ENCODE measurements at regions not wholly inside any gene's neighbourhood (a gene's known extent, or its start where the extent isn't known, plus 50 kb on each side); places are given as distances from the start of the nearest gene placed in this dataset.

GRCh38 chr3:193827040-193827669 lies 234.1 kb downstream of the OPA1 start:
- DNase-seq (ENCODE audit: low read depth in 2 of 2) = no peak

GRCh38 chr3:193827871-193828270 lies 234.9 kb downstream of the OPA1 start:
- no peak for DNase-seq (ENCODE audit: low read depth in 2 of 2)

- DNase-seq (ENCODE audit: low read depth in 2 of 2) = no peak
These were observed 235.5 kb downstream of the OPA1 start for GRCh38 chr3:193828477-193828876.

GRCh38 chr3:193829781-193830180 lies 236.8 kb downstream of the OPA1 start:
- DNase-seq (ENCODE audit: low read depth in 2 of 2) = no peak

GRCh38 chr3:193830791-193831191 lies 237.8 kb downstream of the OPA1 start:
- DNase-seq (ENCODE audit: low read depth in 2 of 2) = no peak

GRCh38 chr3:193831495-193832455 lies 238.8 kb downstream of the OPA1 start:
- no peak for DNase-seq (ENCODE audit: low read depth in 2 of 2)

GRCh38 chr3:193832833-193833413 lies 239.9 kb downstream of the OPA1 start:
- no peak for DNase-seq (ENCODE audit: low read depth in 2 of 2)

- DNase-seq (ENCODE audit: low read depth in 2 of 2) = no peak
These were observed 240.6 kb downstream of the OPA1 start for GRCh38 chr3:193833592-193833991.

GRCh38 chr3:193835414-193835813 lies 242.4 kb downstream of the OPA1 start:
- no peak for DNase-seq (ENCODE audit: low read depth in 2 of 2)

GRCh38 chr3:193836511-193836910 lies 243.5 kb downstream of the OPA1 start:
- DNase-seq (ENCODE audit: low read depth in 2 of 2) = no peak

GRCh38 chr3:193836918-193837317 lies 243.9 kb downstream of the OPA1 start:
- DNase-seq (ENCODE audit: low read depth in 2 of 2) = no peak

- DNase-seq (ENCODE audit: low read depth in 2 of 2) = no peak
These were observed 244.4 kb downstream of the OPA1 start for GRCh38 chr3:193837347-193837827.

- no peak for DNase-seq (ENCODE audit: low read depth in 2 of 2)
These were observed 247.2 kb downstream of the OPA1 start for GRCh38 chr3:193840111-193840641.

- no peak for DNase-seq (ENCODE audit: low read depth in 2 of 2)
These were observed 248.6 kb downstream of the OPA1 start for GRCh38 chr3:193841581-193841980.

GRCh38 chr3:193842029-193842798 lies 249.2 kb downstream of the OPA1 start:
- DNase-seq (ENCODE audit: low read depth in 2 of 2) = no peak

GRCh38 chr3:193842832-193843473 lies 249.9 kb downstream of the OPA1 start:
- no peak for DNase-seq (ENCODE audit: low read depth in 2 of 2)

GRCh38 chr3:193843474-193844301 lies 250.7 kb downstream of the OPA1 start:
- no peak for DNase-seq (ENCODE audit: low read depth in 2 of 2)

GRCh38 chr3:193844472-193844871 lies 251.5 kb downstream of the OPA1 start:
- DNase-seq (ENCODE audit: low read depth in 2 of 2) = no peak

GRCh38 chr3:193845144-193845543 lies 252.1 kb downstream of the OPA1 start:
- no peak for DNase-seq (ENCODE audit: low read depth in 2 of 2)

GRCh38 chr3:193846569-193846968 lies 253.6 kb downstream of the OPA1 start:
- no peak for DNase-seq (ENCODE audit: low read depth in 2 of 2)

All from stimulated activated CD8-positive, alpha-beta memory T cell treated with anti-CD3 and anti-CD28 coated beads, Interleukin-15, amount 100 ng/mL, for 4 hours (primary cell).